Pancreas (tissue), 10 donors: ENCODE measurements at regions not wholly inside any gene's neighbourhood (a gene's known extent, or its start where the extent isn't known, plus 50 kb on each side); places are given as distances from the start of the nearest gene placed in this dataset.
"Not testable (repeated sequence)": the region's sequence is repeated elsewhere in the genome, so short reads cannot be mapped to it uniquely, and the experiment has no call there.

Source experiments
- ATAC-seq, 4 donors: fragments of 200-7000 bp; cut with Tn5 transposase; one replicate each; pipeline versions ENCODE4 v1.8.0 to v1.9.1; 2020; ENCODE audit warnings: mild to moderate bottlenecking in 4 of 4, moderate library complexity in 4 of 4
- DNase-seq, 6 donors: peaks; one replicate each; pipeline ENCODE4 v3.0.0-alpha.2; 2020
- FAIRE-seq: peaks from 2 replicates; lab custom pipeline; 2012; peaks lifted over from hg19 to GRCh38; lab: Jason Lieb, UNC
- H3K27ac ChIP-seq, 4 donors: fragments of 200-600 bp; sonication (generic); 1 replicate in 3 of 4; 2 replicates in 1 of 4; pipeline versions ENCODE4 v1.5.0 to v1.8.0; 2020
- H3K27me3 ChIP-seq, 4 donors: fragments of 200-600 bp; one replicate each; pipeline ENCODE4 v1.8.0; 2021
- H3K36me3 ChIP-seq, 3 donors: fragments of 200-600 bp; sonication (generic) in 1 of 3; one replicate each; pipeline versions ENCODE4 v1.5.0 to v1.8.0; 2020 to 2021
- H3K4me1 ChIP-seq, 3 donors: fragments of 200-600 bp; one replicate each; pipeline ENCODE4 v1.8.0; 2021
- H3K4me3 ChIP-seq, 4 donors: fragments of 200-600 bp; sonication (generic) in 2 of 4; one replicate each; pipeline versions ENCODE4 v1.5.0 to v1.8.0; 2020 to 2021
- H3K9me3 ChIP-seq, 4 donors: fragments of 200-600 bp; one replicate each; pipeline ENCODE4 v1.8.0; 2021
- WGBS, 2 donors: extraction: QIAGEN DNeasy Blood & Tissue Kit; methylation state at CpG; one replicate each; pipeline ENCODE4 v1.1.7; 2013; 5-methylcytosine and 5-hydroxymethylcytosine counted together
- intact Hi-C, 3 donors: fragments of 100-400 bp; cut with DNase I; formaldehyde crosslinking; loops; one replicate each; pipeline versions ENCODE4 v1.11.1 to v1.14.2; 2022
- TF ChIP-seq, protein P1 (sequence below), 4 donors: fragments of 200-600 bp; sonication (generic) in 3 of 4; IDR thresholded peaks; one replicate each; pipeline versions ENCODE4 v1.5.0 to v1.8.0; 2021; ENCODE audit warnings: antibody characterized with exemption in 4 of 4
- donor health status: healthy with polysubstance abuse.
- donor health status: DM: no; HTN: no; CAD: no; lungs with moderate emphysema.
- donor health status: DM: no; HTN: no; CAD: no.
- donor health status: control.
- donor health status: control.
- donor health status: Bipolar disorder and iron deficiency.
- donor health status: DM: yes; HTN: yes; CAD: no.
- donor health status: DM: no; HTN: no; CAD: no.
- donor health status: DM: no; HTN: no; CAD: no.
- donor health status: DM: yes; HTN: yes; CAD: no.

DNA sequence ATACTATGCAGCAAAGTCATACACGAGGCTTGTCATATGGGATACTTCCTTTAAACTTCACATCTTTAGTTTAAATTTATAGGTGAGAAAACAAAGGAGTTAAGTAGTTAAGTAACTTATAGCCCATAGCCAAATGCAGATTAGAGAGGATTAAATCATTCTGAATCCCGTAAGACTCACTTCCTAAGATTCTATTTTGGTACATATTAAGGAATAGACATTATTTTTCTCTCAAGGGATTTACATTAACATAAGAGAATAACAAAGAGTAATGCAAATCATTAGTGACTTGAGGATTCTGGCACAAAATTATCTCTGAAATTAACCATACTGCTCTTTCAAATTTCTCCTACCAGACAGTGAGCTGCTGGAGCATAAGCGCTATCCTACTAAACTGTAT is 747.4 kb upstream of the ARPP21 start:
- no peaks in the 10 kb centered on the region for H3K36me3 ChIP-seq
- DNase-seq (no peak), FAIRE-seq (no peak), ATAC-seq (no peak)
- intact Hi-C loops, result no loop called here
- H3K27ac ChIP-seq, result no peak overlapping the region
- TF ChIP-seq, protein P1, sequence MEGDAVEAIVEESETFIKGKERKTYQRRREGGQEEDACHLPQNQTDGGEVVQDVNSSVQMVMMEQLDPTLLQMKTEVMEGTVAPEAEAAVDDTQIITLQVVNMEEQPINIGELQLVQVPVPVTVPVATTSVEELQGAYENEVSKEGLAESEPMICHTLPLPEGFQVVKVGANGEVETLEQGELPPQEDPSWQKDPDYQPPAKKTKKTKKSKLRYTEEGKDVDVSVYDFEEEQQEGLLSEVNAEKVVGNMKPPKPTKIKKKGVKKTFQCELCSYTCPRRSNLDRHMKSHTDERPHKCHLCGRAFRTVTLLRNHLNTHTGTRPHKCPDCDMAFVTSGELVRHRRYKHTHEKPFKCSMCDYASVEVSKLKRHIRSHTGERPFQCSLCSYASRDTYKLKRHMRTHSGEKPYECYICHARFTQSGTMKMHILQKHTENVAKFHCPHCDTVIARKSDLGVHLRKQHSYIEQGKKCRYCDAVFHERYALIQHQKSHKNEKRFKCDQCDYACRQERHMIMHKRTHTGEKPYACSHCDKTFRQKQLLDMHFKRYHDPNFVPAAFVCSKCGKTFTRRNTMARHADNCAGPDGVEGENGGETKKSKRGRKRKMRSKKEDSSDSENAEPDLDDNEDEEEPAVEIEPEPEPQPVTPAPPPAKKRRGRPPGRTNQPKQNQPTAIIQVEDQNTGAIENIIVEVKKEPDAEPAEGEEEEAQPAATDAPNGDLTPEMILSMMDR (IDR thresholded peaks at IDR 0.05), result no peak
- no peak overlapping the region for H3K4me3 ChIP-seq
- H3K4me1 ChIP-seq, result no peaks in the 10 kb centered on the region
- 77 to 82% methylated on average over 3 of the region's 3 CpGs for WGBS, 2 donors
- no peaks in the 10 kb centered on the region for H3K9me3 ChIP-seq
- no peaks in the 10 kb centered on the region for H3K27me3 ChIP-seq

DNA sequence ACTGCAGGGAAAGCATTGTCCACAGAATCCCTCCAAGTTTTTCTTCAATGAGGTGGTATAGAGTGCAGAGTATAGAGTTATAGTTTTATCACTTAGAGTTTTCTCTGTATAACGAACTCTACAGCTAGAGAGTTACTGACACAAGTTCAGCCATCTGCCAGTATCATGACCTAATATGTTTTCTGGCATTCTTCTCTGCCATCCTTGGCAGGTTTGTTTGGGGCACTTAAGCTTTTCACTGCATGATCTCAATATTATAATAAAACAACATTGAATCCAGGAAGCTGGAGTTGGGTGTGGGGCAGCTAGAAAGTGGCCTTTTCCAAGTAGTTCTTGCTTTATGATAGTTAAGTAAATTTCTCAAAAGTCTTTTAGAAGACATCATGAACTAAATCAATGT is 743.5 kb upstream of the ARPP21 start:
- Histone ChIP-seq H3K4me1 (no peaks in the 10 kb centered on the region), H3K9me3 (no peaks in the 10 kb centered on the region), H3K36me3 (no peaks in the 10 kb centered on the region), H3K27me3 (no peaks in the 10 kb centered on the region), H3K27ac (no peak overlapping the region), H3K4me3 (no peak overlapping the region)
- FAIRE-seq, result no peak
- WGBS, 2 donors, result 67 to 75% methylated on average over 1 of the region's 1 CpG
- ATAC-seq, result no peak
- intact Hi-C loops, result no loop called here
- no peak for DNase-seq
- TF ChIP-seq, protein P1 (IDR thresholded peaks at IDR 0.05), result no peak

DNA sequence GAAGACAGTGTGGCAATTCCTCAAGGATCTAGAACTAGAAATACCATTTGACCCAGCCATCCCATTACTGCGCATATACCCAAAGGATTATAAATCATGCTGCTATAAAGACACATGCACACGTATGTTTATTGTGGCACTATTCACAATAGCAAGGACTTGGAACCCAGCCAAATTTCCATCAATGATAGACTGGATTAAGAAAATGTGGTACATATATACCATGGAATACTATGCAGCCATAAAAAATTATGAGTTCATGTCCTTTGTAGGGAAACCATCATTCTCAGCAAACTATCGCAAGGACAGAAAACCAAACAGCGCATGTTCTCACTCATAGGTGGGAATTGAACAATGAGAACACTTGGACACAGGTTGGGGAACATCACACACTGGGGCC is 729.6 kb upstream of the ARPP21 start:
- H3K4me1 ChIP-seq, H3K36me3 ChIP-seq, H3K27ac ChIP-seq, DNase-seq, ATAC-seq, H3K9me3 ChIP-seq, intact Hi-C loops, FAIRE-seq, H3K4me3 ChIP-seq, H3K27me3 ChIP-seq: not testable (repeated sequence)
- 89 to 90% methylated on average over 4 of the region's 4 CpGs for WGBS, 2 donors

DNA sequence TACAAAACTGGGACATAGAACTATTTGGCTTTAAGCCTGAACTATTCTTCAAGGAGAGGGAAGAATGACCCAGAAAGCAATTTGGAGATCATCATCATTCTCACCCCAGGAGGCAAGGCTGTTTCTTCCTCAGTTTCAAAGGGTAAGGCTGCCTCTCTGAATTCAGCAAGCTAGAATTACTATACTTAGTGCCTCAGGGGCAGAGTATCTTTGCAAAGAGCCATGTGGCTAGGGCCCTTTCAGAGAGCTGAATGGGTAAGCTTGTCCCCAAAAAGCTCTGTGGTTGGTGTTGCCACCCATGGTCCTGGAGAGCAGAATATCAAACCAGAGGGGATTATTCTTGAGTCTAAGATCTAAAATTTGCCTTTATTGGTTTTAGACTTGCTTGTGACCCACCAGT is 720.3 kb upstream of the ARPP21 start:
- FAIRE-seq (no peak), DNase-seq (no peak), ATAC-seq (no peak)
- H3K9me3 ChIP-seq, result no peaks in the 10 kb centered on the region
- no peak overlapping the region for H3K27ac ChIP-seq
- H3K4me3 ChIP-seq, result no peak overlapping the region
- TF ChIP-seq, protein P1 (IDR thresholded peaks at IDR 0.05), result no peak
- intact Hi-C loops, result no loop called here
- no peaks in the 10 kb centered on the region for H3K36me3 ChIP-seq
- H3K4me1 ChIP-seq, result no peaks in the 10 kb centered on the region
- no peaks in the 10 kb centered on the region for H3K27me3 ChIP-seq

DNA sequence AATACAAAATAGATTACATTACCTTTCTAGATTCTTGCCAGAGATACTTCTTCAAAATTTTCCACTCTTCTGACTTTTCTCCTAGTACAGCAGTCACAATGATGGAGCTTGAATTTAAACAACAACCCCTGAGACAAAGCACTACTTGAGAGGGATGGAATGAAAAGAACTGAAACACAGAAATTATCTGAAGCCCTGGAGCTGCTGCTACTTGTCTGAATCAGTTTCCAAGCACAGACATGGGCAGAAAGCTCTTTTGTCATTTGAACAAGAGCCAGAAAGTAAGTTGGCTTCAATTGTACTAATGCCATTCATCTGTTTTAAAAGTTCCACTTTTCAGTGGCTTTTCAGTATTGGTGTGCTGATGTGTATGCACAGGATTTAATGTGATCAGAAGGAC is 718.5 kb upstream of the ARPP21 start:
- intact Hi-C loops, result no loop called here
- Histone ChIP-seq H3K4me1 (no peaks in the 10 kb centered on the region), H3K4me3 (no peak overlapping the region), H3K36me3 (no peaks in the 10 kb centered on the region), H3K27ac (no peak overlapping the region), H3K9me3 (no peaks in the 10 kb centered on the region), H3K27me3 (no peaks in the 10 kb centered on the region)
- ATAC-seq (no peak), DNase-seq (no peak), FAIRE-seq (no peak)
- TF ChIP-seq, protein P1 (IDR thresholded peaks at IDR 0.05), result no peak

DNA sequence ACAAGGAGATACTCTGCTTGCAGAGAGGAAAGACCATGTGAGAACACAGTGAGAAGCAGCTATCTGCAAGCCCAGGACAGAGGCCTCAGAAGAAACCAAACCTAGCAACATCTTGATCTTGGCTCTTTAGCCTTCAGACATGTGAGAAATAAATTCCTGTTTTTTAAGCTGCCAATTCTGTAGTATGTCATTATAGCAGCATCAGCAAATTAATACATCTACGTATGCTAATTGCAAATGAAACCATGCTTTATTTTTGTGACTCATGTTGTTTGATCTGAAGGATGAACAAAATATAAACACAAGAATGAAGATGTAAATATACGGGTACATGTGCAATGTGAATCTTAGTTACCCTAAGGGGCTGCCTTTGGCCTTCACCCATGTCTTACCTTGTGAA is 714.4 kb upstream of the ARPP21 start:
- Histone ChIP-seq H3K9me3 (no peaks in the 10 kb centered on the region), H3K36me3 (no peaks in the 10 kb centered on the region), H3K27me3 (no peaks in the 10 kb centered on the region), H3K4me1 (no peaks in the 10 kb centered on the region), H3K27ac (no peak overlapping the region), H3K4me3 (no peak overlapping the region)
- FAIRE-seq (no peak), DNase-seq (no peak), ATAC-seq (no peak)
- intact Hi-C loops, result no loop called here
- 74 to 83% methylated on average over 2 of the region's 2 CpGs for WGBS, 2 donors
- TF ChIP-seq, protein P1 (IDR thresholded peaks at IDR 0.05), result no peak
